Breast epithelium (tissue), 4 donors: ENCODE measurements at regions not wholly inside any gene's neighbourhood (a gene's known extent, or its start where the extent isn't known, plus 50 kb on each side); places are given as distances from the start of the nearest gene placed in this dataset.

ENCODE experiments used
- DNase-seq, 2 donors: peaks; one replicate each; pipeline ENCODE4 v3.0.0-alpha.2; 2019; ENCODE audit warnings: low spot score in 2 of 2
- H3K27ac ChIP-seq, 2 donors: fragments of 200-600 bp; sonication (generic) in 1 of 2; one replicate each; pipeline ENCODE4 v1.5.1; 2016 to 2019; ENCODE audit warnings: mild to moderate bottlenecking in 1 of 2
- H3K27me3 ChIP-seq, 2 donors: fragments of 200-600 bp; sonication (generic) in 1 of 2; one replicate each; pipeline versions ENCODE4 v1.5.1 to v1.6.0; 2017 to 2019; ENCODE audit warnings: control low read depth in 1 of 2, mild to moderate bottlenecking in 1 of 2
- H3K36me3 ChIP-seq: fragments of 200-600 bp; one replicate; pipeline ENCODE4 v1.5.1; 2019
- H3K4me1 ChIP-seq, 2 donors: fragments of 200-600 bp; sonication (generic); one replicate each; pipeline ENCODE4 v1.5.1; 2016 to 2019; ENCODE audit warnings: control low read depth in 1 of 2
- H3K4me3 ChIP-seq, 3 donors: fragments of 200-600 bp; sonication (generic); 1 replicate in 2 of 3; 2 replicates in 1 of 3; pipeline ENCODE4 v1.5.1; 2016 to 2019; ENCODE audit warnings: mild to moderate bottlenecking in 3 of 3, moderate library complexity in 2 of 3
- H3K9me3 ChIP-seq, 2 donors: fragments of 200-600 bp; sonication (generic) in 1 of 2; one replicate each; pipeline ENCODE4 v1.5.1; 2016 to 2019; ENCODE audit warnings: control low read depth in 1 of 2
- CTCF ChIP-seq, 3 donors: fragments of 450-650 bp; IDR thresholded peaks; one replicate each; pipeline ENCODE4 v1.5.1; 2016 to 2017; ENCODE audit warnings: antibody characterized with exemption in 3 of 3, mild to moderate bottlenecking in 3 of 3, moderate library complexity in 3 of 3
- POLR2A ChIP-seq: fragments of 450-650 bp; IDR thresholded peaks from one replicate; pipeline ENCODE4 v1.6.1; 2016; ENCODE audit warnings: antibody characterized with exemption, mild to moderate bottlenecking, moderate library complexity
- POLR2AphosphoS5 ChIP-seq, 3 donors: sonication (generic); formaldehyde crosslinking; IDR thresholded peaks; one replicate each; pipeline ENCODE4 v1.6.1; 2017; ENCODE audit warnings: antibody characterized with exemption in 3 of 3
- intact Hi-C: fragments of 100-400 bp; cut with DNase I; formaldehyde crosslinking; loops from one replicate; pipeline ENCODE4 v1.15.1; 2023; ENCODE audit warnings: low total_unique reads

- H3K9me3 ChIP-seq, result no peaks in the 10 kb centered on the region
- no peaks in the 10 kb centered on the region for H3K27me3 ChIP-seq
- H3K27ac ChIP-seq, result no peak overlapping the region
- peaks cover 0 to 3% of the 10 kb centered on the region in 2 donors for H3K4me1 ChIP-seq
- intact Hi-C loops, result no loop called here
- no peak for DNase-seq
- TF ChIP-seq POLR2A, result no peak
- TF ChIP-seq POLR2AphosphoS5 (IDR thresholded peaks at IDR 0.05), result no peak
- TF ChIP-seq CTCF (IDR thresholded peaks at IDR 0.05), result no peak
- H3K4me3 ChIP-seq, result no peak overlapping the region
- no peaks in the 10 kb centered on the region for H3K36me3 ChIP-seq
Observed at GRCh38 chr20:60785301-60785700, 466.8 kb upstream of the CDH4 start.

- peaks cover 0 to 3% of the 10 kb centered on the region in 2 donors for H3K4me1 ChIP-seq
- H3K27me3 ChIP-seq, result no peaks in the 10 kb centered on the region
- DNase-seq, result no peak
- no peaks in the 10 kb centered on the region for H3K9me3 ChIP-seq
- intact Hi-C loops, result no loop called here
- no peak for TF ChIP-seq POLR2A
- no peak for TF ChIP-seq POLR2AphosphoS5 (IDR thresholded peaks at IDR 0.05)
- no peak for TF ChIP-seq CTCF (IDR thresholded peaks at IDR 0.05)
- no peak overlapping the region for H3K4me3 ChIP-seq
- H3K36me3 ChIP-seq, result no peaks in the 10 kb centered on the region
- H3K27ac ChIP-seq, result no peak overlapping the region
Observed at GRCh38 chr20:60785785-60786184, 466.3 kb upstream of the CDH4 start.

GRCh38 chr20:60786686-60787217 is 465.3 kb upstream of the CDH4 start:
- TF ChIP-seq POLR2A (no peak), CTCF (IDR thresholded peaks at IDR 0.05) (no peak), POLR2AphosphoS5 (IDR thresholded peaks at IDR 0.05) (no peak)
- H3K36me3 ChIP-seq, result no peaks in the 10 kb centered on the region
- H3K4me3 ChIP-seq, result no peak overlapping the region
- no peaks in the 10 kb centered on the region for H3K9me3 ChIP-seq
- intact Hi-C loops, result no loop called here
- DNase-seq, result no peak
- H3K27ac ChIP-seq, result no peak overlapping the region
- H3K4me1 ChIP-seq, result peaks cover 0 to 3% of the 10 kb centered on the region in 2 donors
- no peaks in the 10 kb centered on the region for H3K27me3 ChIP-seq

- H3K9me3 ChIP-seq, result no peaks in the 10 kb centered on the region
- intact Hi-C loops, result no loop called here
- peaks cover 0 to 3% of the 10 kb centered on the region in 2 donors for H3K4me1 ChIP-seq
- TF ChIP-seq POLR2A, result no peak
- no peak for TF ChIP-seq POLR2AphosphoS5 (IDR thresholded peaks at IDR 0.05)
- no peak for TF ChIP-seq CTCF (IDR thresholded peaks at IDR 0.05)
- H3K36me3 ChIP-seq, result no peaks in the 10 kb centered on the region
- H3K4me3 ChIP-seq, result no peak overlapping the region
- H3K27ac ChIP-seq, result no peak overlapping the region
- H3K27me3 ChIP-seq, result no peaks in the 10 kb centered on the region
- no peak for DNase-seq
Observed at GRCh38 chr20:60787276-60787675, 464.8 kb upstream of the CDH4 start.

GRCh38 chr20:60788070-60788469 is 464.0 kb upstream of the CDH4 start:
- H3K36me3 ChIP-seq, result no peaks in the 10 kb centered on the region
- H3K9me3 ChIP-seq, result no peaks in the 10 kb centered on the region
- no peak for DNase-seq
- no peak overlapping the region for H3K27ac ChIP-seq
- no peak overlapping the region for H3K4me3 ChIP-seq
- H3K27me3 ChIP-seq, result no peaks in the 10 kb centered on the region
- intact Hi-C loops, result no loop called here
- TF ChIP-seq POLR2AphosphoS5 (IDR thresholded peaks at IDR 0.05) (no peak), CTCF (IDR thresholded peaks at IDR 0.05) (no peak), POLR2A (no peak)
- peaks cover 0 to 3% of the 10 kb centered on the region in 2 donors for H3K4me1 ChIP-seq
